ENCODE measurements at regions not wholly inside any gene's neighbourhood (a gene's known extent, or its start where the extent isn't known, plus 50 kb on each side); places are given as distances from the start of the nearest gene placed in this dataset.

DNA sequence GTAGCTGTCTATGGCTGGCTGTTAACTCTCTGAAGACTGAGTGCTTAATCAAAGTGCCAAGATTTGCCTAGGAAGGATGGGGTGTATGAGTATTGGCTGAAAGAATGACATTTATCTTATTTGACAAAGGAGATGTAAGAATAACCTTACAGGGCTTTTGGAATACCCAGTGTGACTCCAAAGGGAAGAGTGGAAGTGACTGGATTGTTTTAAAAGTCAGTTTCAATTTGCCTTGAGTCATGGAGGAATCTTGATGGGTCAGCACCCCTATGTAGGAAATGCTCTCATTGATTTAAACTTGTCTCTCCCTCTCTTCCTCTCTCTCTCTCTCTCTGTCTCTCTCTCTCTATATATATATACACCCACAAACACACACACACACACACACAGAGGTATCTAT, 118.4 kb upstream of the CLDN10 start:
- TF ChIP-seq, protein P1, sequence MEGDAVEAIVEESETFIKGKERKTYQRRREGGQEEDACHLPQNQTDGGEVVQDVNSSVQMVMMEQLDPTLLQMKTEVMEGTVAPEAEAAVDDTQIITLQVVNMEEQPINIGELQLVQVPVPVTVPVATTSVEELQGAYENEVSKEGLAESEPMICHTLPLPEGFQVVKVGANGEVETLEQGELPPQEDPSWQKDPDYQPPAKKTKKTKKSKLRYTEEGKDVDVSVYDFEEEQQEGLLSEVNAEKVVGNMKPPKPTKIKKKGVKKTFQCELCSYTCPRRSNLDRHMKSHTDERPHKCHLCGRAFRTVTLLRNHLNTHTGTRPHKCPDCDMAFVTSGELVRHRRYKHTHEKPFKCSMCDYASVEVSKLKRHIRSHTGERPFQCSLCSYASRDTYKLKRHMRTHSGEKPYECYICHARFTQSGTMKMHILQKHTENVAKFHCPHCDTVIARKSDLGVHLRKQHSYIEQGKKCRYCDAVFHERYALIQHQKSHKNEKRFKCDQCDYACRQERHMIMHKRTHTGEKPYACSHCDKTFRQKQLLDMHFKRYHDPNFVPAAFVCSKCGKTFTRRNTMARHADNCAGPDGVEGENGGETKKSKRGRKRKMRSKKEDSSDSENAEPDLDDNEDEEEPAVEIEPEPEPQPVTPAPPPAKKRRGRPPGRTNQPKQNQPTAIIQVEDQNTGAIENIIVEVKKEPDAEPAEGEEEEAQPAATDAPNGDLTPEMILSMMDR (IDR thresholded peaks at IDR 0.05; ENCODE audit: extremely low read depth in 1 of 2, insufficient read depth in 1 of 2, low read depth in 1 of 2, low read length in 2 of 2), result no peak
- TF ChIP-seq, protein P2, sequence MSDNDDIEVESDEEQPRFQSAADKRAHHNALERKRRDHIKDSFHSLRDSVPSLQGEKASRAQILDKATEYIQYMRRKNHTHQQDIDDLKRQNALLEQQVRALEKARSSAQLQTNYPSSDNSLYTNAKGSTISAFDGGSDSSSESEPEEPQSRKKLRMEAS (IDR thresholded peaks at IDR 0.05; ENCODE audit: insufficient read depth, insufficient read length), result no peak
- no peak for TF ChIP-seq POLR2A (IDR thresholded peaks at IDR 0.05; ENCODE audit: low read depth, low read length)
- TF ChIP-seq EZH2 (IDR thresholded peaks at IDR 0.05; ENCODE audit: borderline replicate concordance, low read depth, low read length, severe bottlenecking), result no peak
- no peak for TF ChIP-seq GATA2 (IDR thresholded peaks at IDR 0.05; ENCODE audit: insufficient read depth, insufficient read length, low read depth, low read length)
- no peak for TF ChIP-seq POLR2AphosphoS5 (IDR thresholded peaks at IDR 0.05; ENCODE audit: insufficient read depth, low read depth, low read length)
- no peak for TF ChIP-seq FOS (IDR thresholded peaks at IDR 0.05; ENCODE audit: borderline replicate concordance, insufficient read depth, low read length)
- no peak for TF ChIP-seq MYC (IDR thresholded peaks at IDR 0.05; ENCODE audit: low read depth, low read length)
- TF ChIP-seq JUN (IDR thresholded peaks at IDR 0.05; ENCODE audit: borderline replicate concordance, insufficient read depth, insufficient read length, low read depth), result no peak
